Transverse colon (tissue), 4 donors: ENCODE measurements at regions not wholly inside any gene's neighbourhood (a gene's known extent, or its start where the extent isn't known, plus 50 kb on each side); places are given as distances from the start of the nearest gene placed in this dataset.

Experiments
- EP300 ChIP-seq: sonication (generic); formaldehyde crosslinking; IDR thresholded peaks from one replicate; pipeline ENCODE4 v1.6.1; 2017; ENCODE audit warnings: antibody characterized with exemption, low read depth
- POLR2A ChIP-seq: fragments of 450-650 bp; IDR thresholded peaks from one replicate; pipeline ENCODE4 v1.6.1; 2016; ENCODE audit warnings: antibody characterized with exemption, mild to moderate bottlenecking, moderate library complexity
- POLR2AphosphoS5 ChIP-seq, 3 donors: sonication (generic); formaldehyde crosslinking; IDR thresholded peaks; one replicate each; pipeline ENCODE4 v1.6.1; 2016; ENCODE audit warnings: antibody characterized with exemption in 3 of 3
- TF ChIP-seq, protein P1 (sequence below), 5 experiments: fragments of 200-600 bp in 3 of 5; fragments of 450-650 bp in 2 of 5; sonication (generic) in 3 of 5; IDR thresholded peaks; 1 replicate in 2 of 5; 2 replicates in 3 of 5; pipeline ENCODE4 v1.5.1; 2016 to 2017; ENCODE audit warnings: antibody characterized with exemption in 5 of 5, inconsistent platforms in 3 of 5, mild to moderate bottlenecking in 2 of 5, moderate library complexity in 1 of 5

DNA sequence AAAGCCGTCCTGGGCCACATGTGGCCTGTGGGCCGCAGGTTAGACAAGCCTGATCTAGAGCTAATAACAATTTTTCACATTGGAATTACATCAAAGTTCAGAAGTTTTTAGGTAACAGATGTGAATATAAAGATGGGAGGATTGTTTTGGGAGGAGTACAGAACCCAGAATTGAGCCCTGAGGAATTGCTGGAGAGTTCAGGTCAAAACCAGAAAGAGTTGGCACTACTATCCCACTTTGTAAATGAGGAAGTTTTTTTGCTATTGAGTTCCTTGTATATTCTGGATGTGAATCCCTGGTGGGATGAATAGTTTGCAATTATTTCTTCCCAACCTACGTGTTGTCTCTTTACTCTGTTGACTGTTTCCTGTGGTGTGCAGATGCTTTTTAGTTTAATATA is 109.5 kb upstream of the LIPC start:
- TF ChIP-seq, protein P1, sequence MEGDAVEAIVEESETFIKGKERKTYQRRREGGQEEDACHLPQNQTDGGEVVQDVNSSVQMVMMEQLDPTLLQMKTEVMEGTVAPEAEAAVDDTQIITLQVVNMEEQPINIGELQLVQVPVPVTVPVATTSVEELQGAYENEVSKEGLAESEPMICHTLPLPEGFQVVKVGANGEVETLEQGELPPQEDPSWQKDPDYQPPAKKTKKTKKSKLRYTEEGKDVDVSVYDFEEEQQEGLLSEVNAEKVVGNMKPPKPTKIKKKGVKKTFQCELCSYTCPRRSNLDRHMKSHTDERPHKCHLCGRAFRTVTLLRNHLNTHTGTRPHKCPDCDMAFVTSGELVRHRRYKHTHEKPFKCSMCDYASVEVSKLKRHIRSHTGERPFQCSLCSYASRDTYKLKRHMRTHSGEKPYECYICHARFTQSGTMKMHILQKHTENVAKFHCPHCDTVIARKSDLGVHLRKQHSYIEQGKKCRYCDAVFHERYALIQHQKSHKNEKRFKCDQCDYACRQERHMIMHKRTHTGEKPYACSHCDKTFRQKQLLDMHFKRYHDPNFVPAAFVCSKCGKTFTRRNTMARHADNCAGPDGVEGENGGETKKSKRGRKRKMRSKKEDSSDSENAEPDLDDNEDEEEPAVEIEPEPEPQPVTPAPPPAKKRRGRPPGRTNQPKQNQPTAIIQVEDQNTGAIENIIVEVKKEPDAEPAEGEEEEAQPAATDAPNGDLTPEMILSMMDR (IDR thresholded peaks at IDR 0.05): no peak
- TF ChIP-seq POLR2A (no peak), POLR2AphosphoS5 (IDR thresholded peaks at IDR 0.05) (no peak), EP300 (no peak)
